Panc1 (cell line): ENCODE measurements at regions not wholly inside any gene's neighbourhood (a gene's known extent, or its start where the extent isn't known, plus 50 kb on each side); places are given as distances from the start of the nearest gene placed in this dataset.

Experiments
- ATAC-seq: fragments of 200-7000 bp; cut with Tn5 transposase; 2 replicates; pipeline ENCODE4 v1.9.1; 2020; ENCODE audit warnings: mild to moderate bottlenecking, moderate library complexity
- BruUV-seq: library from RNA; stranded (reverse); fragments of 400-500 nt; replicated peaks from 2 replicates; lab custom pipeline; 2021; lab: Mats Ljungman, UMichigan
- CTCF ChIA-PET: fragments of 300-600 bp; sonication (Branson Sonifier 250); formaldehyde crosslinking; loops from one replicate; lab custom pipeline; 2022; ENCODE audit warnings: antibody characterized with exemption; lab: Charles Lee
- POLR2A ChIA-PET: fragments of 300-600 bp; sonication (Branson Sonifier 250); formaldehyde crosslinking; loops from one replicate; lab custom pipeline; 2022; ENCODE audit warnings: antibody characterized with exemption; lab: Charles Lee
- DNase-seq: peaks from one replicate; pipeline ENCODE4 v3.0.0-alpha.2; 2010; ENCODE audit warnings: low read depth, low spot score
- H3K27ac ChIP-seq: 2 replicates; pipeline ENCODE4 v1.5.1; 2011; ENCODE audit warnings: mild to moderate bottlenecking, low read length, inconsistent platforms
- H3K27me3 ChIP-seq: fragments of 200-500 bp; sonication (Bioruptor generic); 2 replicates; pipeline ENCODE4 v1.6.0; 2014; ENCODE audit warnings: low read length, inconsistent platforms; ENCODE audit not compliant: control insufficient read depth, insufficient read depth
- H3K36me3 ChIP-seq: fragments of 200-500 bp; sonication (Bioruptor generic); 2 replicates; pipeline ENCODE4 v1.5.1; 2014; ENCODE audit warnings: inconsistent platforms, mild to moderate bottlenecking, low read length, moderate library complexity; ENCODE audit not compliant: control insufficient read depth, insufficient read depth
- H3K4me1 ChIP-seq: 2 replicates; pipeline ENCODE4 v1.5.1; 2011; ENCODE audit warnings: inconsistent platforms, mild to moderate bottlenecking, low read length, moderate library complexity; ENCODE audit not compliant: control insufficient read depth, insufficient read depth
- H3K4me3 ChIP-seq, 2 experiments: 2 replicates each; pipeline ENCODE4 v1.5.1; 2011 to 2012; ENCODE audit warnings: low read depth in 2 of 2, low read length in 2 of 2, mild to moderate bottlenecking in 2 of 2, inconsistent platforms in 1 of 2, moderate library complexity in 1 of 2
- H3K9me3 ChIP-seq: fragments of 200-500 bp; sonication (Bioruptor generic); 2 replicates; pipeline ENCODE4 v1.5.1; 2014; ENCODE audit warnings: low read depth, mild to moderate bottlenecking, inconsistent platforms, low read length, moderate library complexity; ENCODE audit not compliant: control insufficient read depth, insufficient read depth
- POLR2AphosphoS5 ChIP-seq: IDR thresholded peaks from 2 replicates; pipeline ENCODE4 v1.6.1; 2012; ENCODE audit warnings: mild to moderate bottlenecking, low read depth, low read length, moderate library complexity
- SIN3A ChIP-seq: IDR thresholded peaks from 2 replicates; pipeline ENCODE4 v1.6.1; 2012; ENCODE audit warnings: low read depth, mild to moderate bottlenecking, low read length, moderate library complexity, borderline replicate concordance; ENCODE audit not compliant: insufficient read depth
- TCF7L2 ChIP-seq: IDR thresholded peaks from 2 replicates; pipeline ENCODE4 v1.6.1; 2011; ENCODE audit warnings: mild to moderate bottlenecking, low read depth, low read length, inconsistent platforms
- in situ Hi-C: cut with HindIII; loops from 2 replicates; pipeline ENCODE4 v1.10.0; 2016; ENCODE audit warnings: low sequenced_read_pairs, low pct_unique_long_range_greater_than_20kb
- intact Hi-C: fragments of 100-400 bp; cut with micrococcal nuclease; formaldehyde crosslinking; loops from one replicate; pipeline ENCODE4 v1.10.0; 2022; ENCODE audit not compliant: unreplicated experiment
- TF ChIP-seq, protein P1 (sequence below), 2 experiments: IDR thresholded peaks; 2 replicates each; pipeline ENCODE4 v1.6.1; 2011 to 2012; ENCODE audit warnings: low read depth in 2 of 2, control low read depth in 1 of 2, low read length in 1 of 2, mild to moderate bottlenecking in 1 of 2, moderate library complexity in 1 of 2; ENCODE audit not compliant: insufficient read depth in 1 of 2
- TF ChIP-seq, protein P2 (sequence below): fragments of 450-650 bp; IDR thresholded peaks from 2 replicates; pipeline ENCODE4 v1.5.1; 2017; ENCODE audit warnings: mild to moderate bottlenecking

DNA sequence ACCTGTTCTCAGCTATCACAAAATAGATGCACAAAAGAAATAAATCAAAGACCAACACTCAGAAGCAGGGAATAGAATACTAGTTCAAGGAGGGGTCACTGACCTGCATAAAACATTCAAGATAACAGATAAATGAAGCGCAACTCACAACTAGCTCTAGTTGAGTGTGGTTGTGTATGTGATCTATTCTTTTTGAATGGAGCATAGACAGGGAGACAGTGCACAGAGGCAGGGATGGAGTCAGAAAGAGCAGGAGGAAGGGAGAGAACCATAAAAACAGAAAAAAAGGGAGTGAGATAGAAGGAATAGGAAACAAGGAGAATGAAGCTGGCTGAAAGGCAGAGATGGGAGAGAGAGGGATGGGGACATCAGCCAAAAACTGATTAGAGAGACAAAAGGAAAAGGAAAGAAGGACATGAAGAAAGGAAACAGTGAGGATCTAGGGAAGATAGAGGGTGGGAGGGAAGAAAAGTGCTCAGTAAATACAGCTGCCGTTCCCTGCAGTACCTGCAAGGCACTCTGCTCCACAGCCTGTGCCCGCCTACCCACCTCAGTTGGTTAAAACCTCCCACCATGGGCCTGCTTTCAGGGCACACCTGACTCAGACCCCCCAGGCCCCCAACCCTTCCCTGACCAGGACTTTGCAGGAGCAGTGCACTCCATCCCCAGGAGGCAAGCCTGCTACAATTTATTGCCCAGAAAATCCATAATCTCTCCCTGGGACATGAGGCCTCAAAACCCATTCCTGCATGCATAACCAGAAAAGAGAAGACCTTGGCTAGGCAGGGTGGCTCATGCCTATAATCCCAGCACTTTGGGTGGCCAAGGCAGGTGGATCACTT lies 385.2 kb upstream of the POU3F1 start:
- ATAC-seq, result no peak
- in situ Hi-C loops (no loop called here), intact Hi-C loops (no loop called here)
- no peaks in the 10 kb centered on the region for H3K4me1 ChIP-seq
- no TSS peak for BruUV-seq
- H3K27me3 ChIP-seq, result peaks cover 11% of the 10 kb centered on the region; the same call in 1 of the 2 replicates
- no peak for TF ChIP-seq TCF7L2
- no peak for TF ChIP-seq SIN3A
- TF ChIP-seq POLR2AphosphoS5, result no peak
- ChIA-PET CTCF (no interaction called here), POLR2A (no interaction called here)
- H3K4me3 ChIP-seq, result no peak overlapping the region
- no peak overlapping the region for H3K27ac ChIP-seq
- DNase-seq, result no peak
- H3K9me3 ChIP-seq, result no peaks in the 10 kb centered on the region
- no peaks in the 10 kb centered on the region for H3K36me3 ChIP-seq

DNA sequence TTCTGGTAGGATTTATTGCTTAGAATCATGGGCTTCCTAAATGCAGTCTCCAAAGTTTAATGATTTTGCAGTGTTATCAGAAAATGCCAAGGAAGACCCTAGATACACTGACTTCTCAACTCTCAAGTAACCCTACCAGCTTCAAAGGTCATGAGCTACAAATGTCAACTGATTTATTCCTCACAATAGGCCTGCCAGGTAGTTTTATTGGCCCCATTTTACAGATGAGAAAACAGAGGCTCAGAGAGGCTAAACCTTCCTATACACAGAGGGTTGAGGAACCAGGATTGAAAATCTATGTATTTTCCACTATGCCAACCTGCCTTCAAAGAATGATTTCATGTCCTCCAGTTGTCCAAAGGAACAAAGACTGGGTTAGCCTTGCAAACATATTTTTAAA lies 384.4 kb upstream of the POU3F1 start:
- in situ Hi-C loops (no loop called here), intact Hi-C loops (no loop called here)
- peaks cover 6% of the 10 kb centered on the region; the same call in 1 of the 2 replicates for H3K27me3 ChIP-seq
- TF ChIP-seq, protein P1, sequence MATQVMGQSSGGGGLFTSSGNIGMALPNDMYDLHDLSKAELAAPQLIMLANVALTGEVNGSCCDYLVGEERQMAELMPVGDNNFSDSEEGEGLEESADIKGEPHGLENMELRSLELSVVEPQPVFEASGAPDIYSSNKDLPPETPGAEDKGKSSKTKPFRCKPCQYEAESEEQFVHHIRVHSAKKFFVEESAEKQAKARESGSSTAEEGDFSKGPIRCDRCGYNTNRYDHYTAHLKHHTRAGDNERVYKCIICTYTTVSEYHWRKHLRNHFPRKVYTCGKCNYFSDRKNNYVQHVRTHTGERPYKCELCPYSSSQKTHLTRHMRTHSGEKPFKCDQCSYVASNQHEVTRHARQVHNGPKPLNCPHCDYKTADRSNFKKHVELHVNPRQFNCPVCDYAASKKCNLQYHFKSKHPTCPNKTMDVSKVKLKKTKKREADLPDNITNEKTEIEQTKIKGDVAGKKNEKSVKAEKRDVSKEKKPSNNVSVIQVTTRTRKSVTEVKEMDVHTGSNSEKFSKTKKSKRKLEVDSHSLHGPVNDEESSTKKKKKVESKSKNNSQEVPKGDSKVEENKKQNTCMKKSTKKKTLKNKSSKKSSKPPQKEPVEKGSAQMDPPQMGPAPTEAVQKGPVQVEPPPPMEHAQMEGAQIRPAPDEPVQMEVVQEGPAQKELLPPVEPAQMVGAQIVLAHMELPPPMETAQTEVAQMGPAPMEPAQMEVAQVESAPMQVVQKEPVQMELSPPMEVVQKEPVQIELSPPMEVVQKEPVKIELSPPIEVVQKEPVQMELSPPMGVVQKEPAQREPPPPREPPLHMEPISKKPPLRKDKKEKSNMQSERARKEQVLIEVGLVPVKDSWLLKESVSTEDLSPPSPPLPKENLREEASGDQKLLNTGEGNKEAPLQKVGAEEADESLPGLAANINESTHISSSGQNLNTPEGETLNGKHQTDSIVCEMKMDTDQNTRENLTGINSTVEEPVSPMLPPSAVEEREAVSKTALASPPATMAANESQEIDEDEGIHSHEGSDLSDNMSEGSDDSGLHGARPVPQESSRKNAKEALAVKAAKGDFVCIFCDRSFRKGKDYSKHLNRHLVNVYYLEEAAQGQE (IDR thresholded peaks at IDR 0.05; ENCODE audit: insufficient read depth in 1 of 2, low read depth in 2 of 2, low read length in 1 of 2), result no peak
- TF ChIP-seq POLR2AphosphoS5 (no peak), SIN3A (no peak), TCF7L2 (no peak)
- TF ChIP-seq, protein P2, sequence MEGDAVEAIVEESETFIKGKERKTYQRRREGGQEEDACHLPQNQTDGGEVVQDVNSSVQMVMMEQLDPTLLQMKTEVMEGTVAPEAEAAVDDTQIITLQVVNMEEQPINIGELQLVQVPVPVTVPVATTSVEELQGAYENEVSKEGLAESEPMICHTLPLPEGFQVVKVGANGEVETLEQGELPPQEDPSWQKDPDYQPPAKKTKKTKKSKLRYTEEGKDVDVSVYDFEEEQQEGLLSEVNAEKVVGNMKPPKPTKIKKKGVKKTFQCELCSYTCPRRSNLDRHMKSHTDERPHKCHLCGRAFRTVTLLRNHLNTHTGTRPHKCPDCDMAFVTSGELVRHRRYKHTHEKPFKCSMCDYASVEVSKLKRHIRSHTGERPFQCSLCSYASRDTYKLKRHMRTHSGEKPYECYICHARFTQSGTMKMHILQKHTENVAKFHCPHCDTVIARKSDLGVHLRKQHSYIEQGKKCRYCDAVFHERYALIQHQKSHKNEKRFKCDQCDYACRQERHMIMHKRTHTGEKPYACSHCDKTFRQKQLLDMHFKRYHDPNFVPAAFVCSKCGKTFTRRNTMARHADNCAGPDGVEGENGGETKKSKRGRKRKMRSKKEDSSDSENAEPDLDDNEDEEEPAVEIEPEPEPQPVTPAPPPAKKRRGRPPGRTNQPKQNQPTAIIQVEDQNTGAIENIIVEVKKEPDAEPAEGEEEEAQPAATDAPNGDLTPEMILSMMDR, result no peak
- ChIA-PET POLR2A (no interaction called here), CTCF (no interaction called here)
- DNase-seq (no peak), ATAC-seq (no peak)
- H3K36me3 ChIP-seq, result no peaks in the 10 kb centered on the region
- BruUV-seq, result no TSS peak
- no peak overlapping the region for H3K4me3 ChIP-seq
- H3K27ac ChIP-seq, result no peak overlapping the region
- no peaks in the 10 kb centered on the region for H3K9me3 ChIP-seq
- no peaks in the 10 kb centered on the region for H3K4me1 ChIP-seq

DNA sequence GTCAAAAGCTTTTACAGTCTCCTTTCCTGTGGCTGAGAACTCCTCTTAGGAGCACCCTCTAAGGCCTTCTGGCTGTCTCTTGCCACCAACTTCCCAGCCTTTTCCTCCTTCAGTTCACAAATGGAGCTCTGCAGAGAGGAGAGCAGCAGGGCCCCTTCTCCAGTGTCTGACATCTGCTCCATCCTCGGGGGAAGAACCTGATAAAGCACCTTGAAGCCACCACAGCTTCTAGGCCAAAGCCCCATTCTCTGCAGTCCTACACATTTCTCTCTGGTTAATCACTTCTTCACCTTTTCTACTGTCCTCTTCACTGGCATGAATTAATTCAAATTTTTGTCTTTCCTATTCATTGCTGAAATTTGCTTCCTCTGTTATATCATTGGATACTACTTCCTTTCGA lies 378.1 kb upstream of the POU3F1 start:
- Histone ChIP-seq H3K4me3 (no peak overlapping the region), H3K9me3 (no peaks in the 10 kb centered on the region), H3K27me3 (peaks cover 2% of the 10 kb centered on the region), H3K27ac (no peak overlapping the region), H3K4me1 (no peaks in the 10 kb centered on the region), H3K36me3 (no peaks in the 10 kb centered on the region; the same call in 1 of the 2 replicates)
- ChIA-PET POLR2A (no interaction called here), CTCF (no interaction called here)
- intact Hi-C loops, result no loop called here
- in situ Hi-C loops, result no loop called here
- ATAC-seq (no peak), DNase-seq (no peak)
- TF ChIP-seq, protein P2, result no peak
- TF ChIP-seq SIN3A, result no peak
- no peak for TF ChIP-seq TCF7L2
- no peak for TF ChIP-seq POLR2AphosphoS5
- TF ChIP-seq, protein P1 (IDR thresholded peaks at IDR 0.05; ENCODE audit: insufficient read depth in 1 of 2, low read depth in 2 of 2, low read length in 1 of 2), result no peak
- no TSS peak for BruUV-seq
